SK-N-MC (cell line): ENCODE measurements at regions not wholly inside any gene's neighbourhood (a gene's known extent, or its start where the extent isn't known, plus 50 kb on each side); places are given as distances from the start of the nearest gene placed in this dataset.

Experiments
- EZH2 ChIP-seq: fragments of 200-600 bp; sonication (generic); IDR thresholded peaks from one replicate; pipeline ENCODE4 v1.6.1; 2017; ENCODE audit warnings: antibody characterized with exemption
- POLR2AphosphoS5 ChIP-seq: IDR thresholded peaks from 2 replicates; pipeline ENCODE4 v1.6.1; 2012; ENCODE audit warnings: mild to moderate bottlenecking, low read depth, low read length, borderline replicate concordance

GRCh38 chr2:120831086-120831485 is 95.4 kb downstream of the GLI2 start:
- TF ChIP-seq EZH2, result no peak
- no peak for TF ChIP-seq POLR2AphosphoS5
